GM18520 (cell line): ENCODE measurements at regions not wholly inside any gene's neighbourhood (a gene's known extent, or its start where the extent isn't known, plus 50 kb on each side); places are given as distances from the start of the nearest gene placed in this dataset.

Experiments
- ATAC-seq: cut with Tn5 transposase; IDR thresholded peaks from one replicate; pipeline ENCODE4 v1.9.1; 2021; ENCODE audit not compliant: unreplicated experiment

DNA sequence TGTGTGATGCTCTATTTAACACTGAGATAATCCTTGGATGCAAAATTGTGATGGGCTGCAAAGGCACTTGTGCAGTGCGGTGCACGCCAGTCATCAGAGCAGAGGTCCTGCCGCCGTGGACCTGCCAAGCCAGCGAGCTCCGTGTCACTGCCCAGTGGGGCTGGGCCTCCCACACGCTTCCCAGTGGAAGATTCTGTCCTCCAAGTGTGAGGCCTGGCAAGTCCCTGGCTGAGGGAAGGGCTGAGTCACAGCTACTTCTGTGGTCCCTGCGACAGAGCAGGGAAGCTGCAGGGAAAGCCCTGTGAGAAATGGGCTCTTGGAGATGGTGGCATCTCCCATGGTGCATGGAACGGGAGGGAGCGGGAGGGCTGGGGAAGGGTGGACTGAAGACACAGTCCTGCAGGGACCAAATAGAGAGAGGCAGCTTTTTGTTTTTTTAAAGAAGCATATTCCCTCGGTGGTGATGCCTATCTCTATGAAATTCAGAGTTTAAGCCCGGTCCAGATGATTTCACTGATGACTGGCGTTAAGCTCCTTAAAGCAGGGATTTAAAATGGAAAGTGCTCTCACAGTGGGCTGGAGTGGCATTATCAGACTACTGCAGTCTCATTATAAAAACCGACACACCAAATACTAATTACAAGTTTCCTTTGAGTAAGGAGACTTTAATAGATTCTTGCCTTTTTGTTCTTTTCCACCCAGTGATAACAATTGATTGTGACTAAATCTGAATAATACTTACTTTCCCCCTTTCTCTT lies 413.7 kb downstream of the QKI start:
- no peak for ATAC-seq

DNA sequence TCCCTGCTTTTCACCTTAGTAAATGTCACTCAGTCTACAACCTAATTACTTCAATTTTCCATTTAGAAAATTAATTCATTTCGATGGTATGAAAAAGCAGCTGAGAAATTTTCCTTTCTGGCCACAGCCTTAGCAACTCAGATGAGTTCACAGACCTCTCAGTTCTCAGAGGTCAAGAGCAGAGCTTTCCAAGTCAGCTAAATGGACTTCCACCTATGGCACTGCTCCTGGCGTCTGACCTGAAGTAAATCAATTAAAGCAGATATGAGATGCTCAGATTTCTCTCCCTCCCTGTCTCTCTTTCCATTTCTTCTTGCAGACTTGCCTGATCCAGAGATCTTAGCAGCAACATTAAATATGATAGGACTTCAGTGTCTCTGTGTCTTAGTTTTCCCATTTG lies 412.6 kb downstream of the QKI start:
- ATAC-seq: no peak

DNA sequence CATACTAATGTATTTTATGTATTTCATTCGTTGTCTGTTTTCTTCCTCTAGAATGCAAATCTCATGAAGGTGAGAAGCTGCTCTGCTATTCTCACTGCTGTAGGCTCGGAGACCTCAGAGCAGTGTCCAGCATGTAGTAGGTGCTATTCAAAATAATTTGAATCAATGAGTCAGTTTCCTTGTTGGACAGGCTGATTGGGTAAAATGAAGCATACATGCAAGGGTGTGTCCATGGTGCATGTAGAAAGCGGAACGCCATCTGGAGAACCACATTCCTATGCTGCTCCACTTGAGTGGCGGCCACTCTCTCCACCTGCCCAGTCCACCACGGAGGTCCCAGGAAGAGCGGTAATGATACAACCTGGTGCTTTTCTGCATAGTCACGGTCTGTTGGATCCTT lies 412.1 kb downstream of the QKI start:
- ATAC-seq: no peak

DNA sequence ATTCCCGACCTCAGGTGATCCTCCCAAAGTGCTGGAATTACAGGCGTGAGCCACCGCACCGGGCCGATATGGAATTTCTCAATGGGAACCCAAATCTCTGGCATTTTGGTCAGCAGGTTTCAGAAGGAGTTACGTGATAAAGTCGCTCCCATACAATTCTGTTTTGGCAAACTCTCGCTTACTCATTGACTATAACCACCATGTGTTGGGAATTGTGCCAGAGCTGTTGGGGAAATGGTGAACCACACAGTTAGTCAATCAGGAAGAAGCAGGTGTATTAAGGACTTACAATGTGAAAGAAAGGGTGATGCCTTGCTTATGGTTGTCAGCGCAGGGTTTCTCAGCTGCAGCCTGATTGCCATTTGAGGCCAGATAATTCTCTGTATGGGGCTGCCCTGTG lies 410.5 kb downstream of the QKI start:
- no peak for ATAC-seq

DNA sequence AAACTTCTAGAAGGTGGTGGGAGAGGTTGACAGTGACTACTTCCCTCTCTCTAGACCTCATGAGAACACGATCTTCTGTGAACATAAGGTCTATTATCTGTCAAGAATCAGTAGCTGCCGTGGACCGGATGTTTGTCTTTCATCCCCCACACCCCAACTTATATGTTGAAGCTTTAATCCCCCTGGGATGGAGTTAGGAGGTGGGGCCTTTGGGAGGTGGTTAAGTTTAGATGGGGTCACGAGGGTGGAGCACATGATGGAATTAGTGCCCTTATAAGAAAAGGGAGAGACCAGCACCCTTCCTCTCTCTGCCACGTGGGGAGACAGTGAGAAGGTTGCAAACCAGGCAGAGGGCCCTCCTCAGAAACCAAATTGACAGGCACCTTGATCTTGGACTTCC lies 409.1 kb downstream of the QKI start:
- ATAC-seq: no peak

DNA sequence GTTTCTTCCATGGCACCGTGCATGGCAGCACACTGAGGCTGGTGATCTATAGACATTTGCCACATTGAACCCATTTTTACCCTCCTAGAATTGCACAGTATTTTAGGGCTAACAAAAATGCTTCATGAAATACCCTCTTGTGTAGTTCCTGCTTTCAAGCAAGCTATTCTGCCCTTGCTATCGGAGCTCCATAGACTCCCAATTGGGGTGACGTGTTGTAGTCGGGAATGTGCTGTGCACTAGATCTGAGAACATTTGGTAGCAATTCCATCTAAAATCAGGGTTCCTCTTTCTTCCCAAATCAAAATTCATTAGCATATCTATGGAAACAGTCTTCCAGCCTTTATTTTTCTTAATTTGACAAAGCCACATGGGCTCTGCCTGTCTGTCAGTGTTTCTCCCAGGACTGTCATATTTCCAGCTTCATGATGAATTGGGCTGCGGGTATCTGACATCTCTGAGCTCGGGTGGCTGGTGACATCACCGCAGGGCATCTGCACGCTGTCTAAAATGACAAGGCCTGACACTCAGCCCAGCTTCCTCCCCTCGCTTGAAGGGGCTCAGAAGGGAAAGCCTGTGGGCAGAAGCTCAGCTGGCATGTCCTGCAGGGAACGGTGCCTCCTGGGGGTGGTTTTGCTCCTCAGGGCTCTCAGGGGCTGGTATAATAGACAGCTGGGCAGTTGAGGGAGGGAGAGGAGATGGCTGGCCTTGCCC lies 406.4 kb downstream of the QKI start:
- ATAC-seq: no peak

DNA sequence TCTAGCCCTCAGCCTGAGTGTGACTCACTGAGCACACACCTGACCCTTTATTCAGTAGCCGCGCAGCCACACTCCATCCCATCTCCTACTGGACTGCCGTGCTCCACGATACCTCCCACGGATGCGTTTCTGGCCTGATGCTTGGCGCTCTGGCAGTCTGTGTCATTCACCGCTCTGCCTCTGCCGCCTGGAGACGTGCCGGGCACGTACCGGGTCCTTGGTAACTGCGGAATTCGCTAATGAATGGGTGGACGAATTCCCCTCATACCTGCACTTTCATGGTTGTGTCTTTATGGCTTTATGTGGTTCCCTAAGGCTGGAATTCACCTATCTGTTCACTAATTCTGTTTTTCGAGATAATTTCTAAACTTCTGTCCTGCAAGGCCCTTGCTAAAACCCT lies 405.7 kb downstream of the QKI start:
- no peak for ATAC-seq

DNA sequence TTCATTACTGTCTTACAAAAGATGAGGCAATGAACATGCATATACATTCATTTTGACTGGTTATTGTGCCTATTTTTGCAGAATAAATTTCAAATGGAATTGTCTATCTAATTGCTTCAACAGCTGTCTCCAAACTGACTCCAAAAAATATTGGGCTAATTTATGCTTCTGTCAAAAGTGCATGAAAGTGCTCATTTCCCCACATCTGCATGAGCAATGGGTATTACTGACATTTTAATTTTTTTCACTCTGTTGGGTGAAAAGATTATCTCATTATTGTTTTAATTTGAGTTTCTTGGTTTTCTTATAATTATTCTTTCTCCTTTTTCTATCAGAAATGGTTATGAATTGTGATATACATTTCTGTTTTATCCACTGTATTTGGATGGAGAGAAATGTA lies 404.2 kb downstream of the QKI start:
- no peak for ATAC-seq

DNA sequence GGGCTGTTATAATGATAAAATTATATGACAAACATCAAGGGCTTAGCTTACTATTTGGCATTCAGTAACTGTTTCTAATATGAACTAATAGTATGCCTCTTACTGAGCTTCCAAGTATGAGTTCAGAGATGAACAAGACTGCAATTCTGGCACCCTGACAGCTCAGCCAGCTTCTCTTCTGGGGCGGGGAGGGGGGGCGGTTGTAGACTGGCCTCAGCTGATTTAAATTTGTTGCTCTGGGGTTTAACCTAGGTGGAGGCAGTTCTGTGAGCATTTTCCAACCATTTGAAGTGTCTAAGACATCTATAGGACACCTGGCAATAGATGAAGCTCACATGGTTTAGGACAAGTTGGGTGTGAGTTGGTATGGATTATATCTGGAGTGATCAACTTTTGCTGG lies 401.9 kb downstream of the QKI start:
- no peak for ATAC-seq

DNA sequence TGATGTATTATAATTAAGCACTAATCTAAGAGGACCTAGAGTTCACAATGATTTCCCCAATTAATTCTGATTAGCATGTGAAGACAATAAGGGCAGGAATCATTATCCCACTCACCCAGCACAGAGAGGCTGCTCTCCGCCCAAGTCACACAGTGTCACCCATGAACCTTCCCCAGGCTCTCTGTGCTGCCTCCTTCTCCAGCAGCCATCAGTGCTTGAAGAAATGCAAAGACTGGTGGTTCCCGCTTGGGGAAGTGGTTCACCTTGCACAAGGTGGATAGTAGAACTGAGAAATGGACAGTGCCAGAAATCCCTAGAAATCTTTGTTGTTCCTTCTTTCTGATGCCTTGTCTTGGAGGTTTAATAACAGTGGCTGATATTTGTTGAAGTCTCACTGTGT lies 401.3 kb downstream of the QKI start:
- no peak for ATAC-seq

DNA sequence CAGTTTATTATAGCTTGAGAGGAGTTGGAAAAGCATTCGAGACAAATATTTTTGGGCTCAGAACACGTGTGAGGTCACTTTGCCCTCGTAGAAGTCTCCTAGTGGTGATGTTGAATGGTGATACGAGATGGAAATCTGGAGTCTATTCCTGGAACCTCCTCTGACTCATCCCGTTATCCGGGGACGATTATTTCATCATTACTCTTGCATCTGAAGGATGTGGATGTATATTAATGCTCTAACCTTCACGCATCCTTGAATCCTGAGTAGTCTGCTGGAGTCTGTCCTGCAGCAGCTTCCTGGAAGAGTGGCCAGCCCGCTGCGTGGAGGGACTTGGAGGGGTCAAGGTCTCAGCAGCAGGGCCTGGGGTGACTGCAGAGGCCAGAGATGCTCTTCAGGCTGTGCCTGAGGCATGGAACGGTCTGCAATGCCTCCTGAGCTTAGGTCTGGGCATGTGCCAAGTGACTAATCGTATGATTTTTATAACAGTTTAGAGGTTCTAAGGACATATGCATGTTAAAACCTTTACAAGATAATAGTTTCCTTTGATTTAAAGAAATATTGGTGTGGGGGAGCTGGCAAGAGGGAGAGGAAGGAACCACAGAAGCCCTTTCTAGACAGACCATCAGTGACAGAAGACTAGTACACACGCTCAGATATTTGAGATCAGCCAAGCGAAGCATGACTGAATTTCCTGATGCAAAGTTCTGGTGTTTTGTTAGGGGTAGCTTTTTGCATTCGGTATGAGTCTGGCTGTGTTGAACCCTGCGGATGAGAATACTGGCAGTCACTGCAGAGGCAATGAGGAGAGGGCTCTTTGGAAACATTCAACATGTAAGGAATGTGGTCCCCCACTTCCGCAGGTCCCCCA lies 400.2 kb downstream of the QKI start:
- ATAC-seq: peak; percentile 56

DNA sequence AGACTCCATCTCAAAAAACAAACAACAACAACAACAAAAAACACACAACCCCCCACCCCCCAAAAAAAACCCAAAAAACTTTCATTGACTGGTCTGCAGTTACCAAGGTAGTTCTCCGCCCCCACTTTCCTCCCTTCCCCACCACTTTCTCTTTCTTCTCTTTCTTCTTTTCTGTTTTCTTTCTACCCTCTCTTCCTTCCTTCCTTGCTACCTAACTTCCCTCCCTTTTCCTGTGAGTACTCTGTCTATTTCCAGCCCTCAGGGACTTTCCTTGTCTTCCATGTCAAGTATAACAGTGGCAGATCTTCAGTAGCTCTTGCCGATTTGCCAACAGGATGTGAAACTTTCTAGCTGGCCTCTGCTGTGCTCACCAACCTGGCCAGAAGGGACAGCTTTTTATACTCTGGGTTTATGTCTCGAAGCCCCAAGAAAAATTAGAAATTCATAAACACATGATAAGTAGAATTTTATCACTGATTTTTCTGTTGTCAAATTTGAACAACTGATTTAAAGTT lies 399.5 kb downstream of the QKI start:
- no peak for ATAC-seq

DNA sequence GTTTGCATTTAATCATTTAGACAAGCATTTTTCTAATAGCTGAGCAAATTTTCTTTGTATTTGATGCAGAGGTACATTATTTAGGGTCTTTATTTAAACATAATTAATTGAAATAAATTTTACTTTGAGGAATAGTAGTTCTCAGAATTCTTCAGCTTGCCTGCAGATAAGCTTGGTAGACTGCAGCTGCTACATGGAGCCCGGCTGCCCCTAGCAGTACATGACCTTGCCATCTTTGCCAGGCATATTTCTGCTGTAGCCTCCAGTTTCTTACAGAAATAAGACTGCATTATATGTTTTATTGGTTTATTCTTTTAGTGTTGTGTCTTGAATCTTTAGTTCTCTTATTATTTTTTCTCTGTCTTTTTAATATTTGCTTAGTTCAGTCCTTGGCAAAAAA lies 396.8 kb downstream of the QKI start:
- ATAC-seq: no peak

DNA sequence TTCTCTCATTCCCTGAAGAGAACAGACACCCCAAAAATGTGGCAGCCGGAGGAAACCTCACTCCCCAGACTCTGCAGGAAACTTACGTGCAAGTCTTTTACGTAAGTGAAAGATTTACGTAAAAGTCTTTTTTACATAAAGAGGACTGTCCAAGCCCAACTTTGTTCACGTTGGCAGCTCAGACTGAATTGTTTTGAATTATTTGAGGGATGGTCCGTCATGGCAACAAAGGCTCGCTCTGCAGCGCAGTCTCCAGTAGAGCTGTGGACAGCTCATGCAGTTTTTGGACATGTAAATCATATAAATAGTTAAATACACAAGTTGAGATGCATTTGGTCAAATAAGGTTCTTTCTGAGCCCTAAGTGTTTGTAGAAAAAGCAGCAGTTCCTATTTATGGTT lies 394.8 kb downstream of the QKI start:
- no peak for ATAC-seq

DNA sequence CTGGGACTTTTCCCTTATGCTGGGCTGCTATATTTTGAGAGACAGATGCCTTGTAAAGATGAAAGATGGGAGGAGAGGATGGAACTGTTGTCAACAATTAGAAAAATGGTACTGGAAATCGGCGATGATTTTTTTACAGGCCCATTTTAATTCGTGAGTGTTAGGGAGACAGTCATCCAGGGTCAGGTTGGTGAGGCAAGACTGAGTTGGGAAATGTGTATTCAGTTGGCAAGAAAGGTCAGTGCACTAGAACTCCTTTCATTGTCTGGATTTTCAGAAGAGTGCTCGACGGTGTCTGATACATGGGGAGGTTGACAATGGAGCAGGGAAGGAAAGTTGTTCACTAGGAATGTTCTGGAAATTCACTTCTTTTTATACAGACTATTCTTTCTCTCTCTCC lies 394.4 kb downstream of the QKI start:
- ATAC-seq: no peak

DNA sequence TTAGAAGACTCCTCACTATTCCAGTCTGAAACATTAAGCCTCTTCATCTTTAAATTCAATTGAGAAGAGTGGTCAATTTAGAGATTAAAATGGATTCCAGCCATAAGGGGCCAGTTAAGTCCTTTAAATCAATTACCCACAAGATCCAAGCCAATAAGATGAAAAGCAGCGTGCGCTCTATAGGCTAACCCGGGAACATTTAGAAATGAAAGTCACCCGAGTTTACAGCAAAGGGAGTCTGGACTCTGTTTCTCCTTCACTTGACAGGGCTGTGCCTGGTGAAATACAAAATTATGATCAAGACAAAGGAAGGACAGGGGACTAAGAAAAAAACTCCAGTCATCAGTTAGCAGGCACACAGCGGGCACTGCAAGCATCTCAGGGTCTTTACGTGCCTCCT lies 393.7 kb downstream of the QKI start:
- ATAC-seq: no peak

DNA sequence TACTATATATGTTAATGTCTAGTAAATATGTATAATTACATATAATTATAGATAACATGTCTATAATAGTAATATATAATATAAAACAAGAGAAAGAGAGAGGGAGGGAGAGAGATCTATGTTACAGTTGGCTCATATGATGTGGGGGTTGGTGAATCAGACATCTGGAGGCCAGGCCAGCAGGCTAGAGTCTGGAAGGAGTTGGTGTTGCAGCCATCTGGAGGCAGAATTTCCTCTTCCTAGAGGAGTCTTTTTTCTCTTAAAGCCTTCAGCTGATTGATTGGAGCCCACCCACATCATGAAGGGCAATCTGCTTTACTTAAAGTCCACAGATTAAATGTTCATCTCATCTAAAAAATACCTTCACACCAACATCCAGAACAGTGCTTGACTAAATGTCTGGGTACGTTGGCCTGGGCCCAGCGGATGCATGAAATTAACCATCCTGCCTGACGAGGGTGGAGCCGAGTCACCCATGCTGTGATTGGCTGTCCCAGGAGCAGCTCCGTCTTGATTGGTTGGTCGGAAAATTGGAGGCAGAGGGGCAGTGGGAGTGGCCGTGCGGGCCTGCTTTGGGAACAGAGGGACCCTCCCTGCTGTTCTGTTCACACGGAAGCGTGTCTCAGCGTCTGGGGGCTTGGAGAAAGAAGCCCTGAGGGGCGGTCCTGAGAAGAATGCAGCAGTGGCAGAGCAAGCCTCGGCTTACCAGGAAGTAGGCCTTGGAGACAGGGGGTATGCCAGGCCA lies 392.4 kb downstream of the QKI start:
- no peak for ATAC-seq

DNA sequence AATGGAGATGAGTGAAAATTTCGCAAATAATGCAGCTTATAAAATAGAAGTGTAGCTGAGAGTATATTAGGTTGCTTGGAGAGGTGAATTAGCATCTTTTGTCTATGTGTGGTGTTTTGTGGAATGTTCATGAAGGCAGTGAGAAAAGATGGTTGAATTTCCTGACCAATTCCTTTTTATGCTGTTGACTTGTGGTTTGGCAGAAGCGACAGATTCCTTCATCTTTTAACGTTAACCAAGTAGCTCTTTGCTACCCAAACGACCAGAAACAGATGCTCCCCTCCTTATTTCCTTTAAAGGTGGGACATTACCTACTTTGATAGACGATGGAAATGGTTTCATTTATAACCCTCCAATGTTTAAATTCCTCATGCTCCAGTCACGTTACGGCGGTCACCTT lies 390.5 kb downstream of the QKI start:
- no peak for ATAC-seq

DNA sequence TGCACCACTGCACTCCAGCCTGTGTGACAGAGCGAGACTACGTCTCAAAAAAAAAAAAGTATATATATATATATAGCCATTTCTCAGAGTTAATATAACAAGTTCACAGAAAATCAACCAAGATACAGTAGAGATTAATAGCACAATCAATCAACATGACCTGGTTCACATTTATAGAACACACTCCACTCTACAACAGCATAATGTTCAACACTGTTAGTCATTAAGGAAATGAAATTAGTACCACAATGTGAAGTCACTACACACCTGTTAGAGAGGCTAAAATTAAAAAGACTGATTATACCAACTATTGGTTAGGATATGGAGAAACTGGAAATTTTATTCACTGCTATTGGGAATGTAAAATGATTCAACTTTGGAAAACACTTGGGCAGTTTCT lies 387.7 kb downstream of the QKI start:
- no peak for ATAC-seq

DNA sequence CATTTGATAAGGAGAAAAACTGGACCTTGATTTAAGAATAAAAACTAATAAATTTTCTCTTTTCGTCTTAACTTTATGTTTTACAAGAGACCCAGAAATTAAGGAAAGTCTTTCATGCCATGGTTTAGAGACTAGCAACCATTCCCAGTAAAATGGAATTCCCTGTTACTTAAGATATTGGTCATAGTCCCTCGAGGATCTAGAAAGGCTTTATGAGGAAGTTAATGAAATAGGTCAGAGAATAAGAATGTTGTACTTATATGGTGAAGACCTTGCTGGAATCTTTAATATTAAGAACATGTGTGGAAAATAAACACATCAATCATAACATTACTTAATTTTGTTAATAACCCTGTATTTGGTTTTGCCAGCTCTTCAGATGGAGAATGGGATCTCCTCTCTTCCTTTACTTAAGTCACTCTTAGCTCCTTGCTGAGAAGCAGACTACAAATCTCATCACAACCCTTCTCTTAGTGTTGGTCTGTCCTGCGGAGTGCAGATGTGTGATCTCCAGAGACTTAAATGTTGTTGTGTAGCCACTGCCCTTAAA lies 382.9 kb downstream of the QKI start:
- no peak for ATAC-seq
